Activated CD4-positive, alpha-beta T cell treated with anti-CD3 and anti-CD28 coated beads for 24 hours (primary cell): ENCODE measurements at regions not wholly inside any gene's neighbourhood (a gene's known extent, or its start where the extent isn't known, plus 50 kb on each side); places are given as distances from the start of the nearest gene placed in this dataset.
"Not testable (repeated sequence)": the region's sequence is repeated elsewhere in the genome, so short reads cannot be mapped to it uniquely, and the experiment has no call there.

Experiments
- DNase-seq, 2 donors: peaks; one replicate each; pipeline ENCODE4 v3.0.0-alpha.2; 2020; ENCODE audit warnings: low read depth in 2 of 2

GRCh38 chrX:22800360-22800759 is 199.4 kb upstream of the DDX53 start:
- no peak for DNase-seq

GRCh38 chrX:22800806-22801205 is 199.0 kb upstream of the DDX53 start:
- no peak for DNase-seq

GRCh38 chrX:22803353-22803752 is 196.4 kb upstream of the DDX53 start:
- no peak for DNase-seq

GRCh38 chrX:22810876-22811275 is 188.9 kb upstream of the DDX53 start:
- no peak for DNase-seq

- DNase-seq: no peak
Measured at GRCh38 chrX:22818061-22818460, 181.7 kb upstream of the DDX53 start.

- no peak for DNase-seq
Measured at GRCh38 chrX:22855693-22856092, 144.1 kb upstream of the DDX53 start.

GRCh38 chrX:22859642-22860041 is 140.1 kb upstream of the DDX53 start:
- no peak for DNase-seq

- DNase-seq: not testable (repeated sequence)
Measured at GRCh38 chrX:22866801-22867200, 133.0 kb upstream of the DDX53 start.

GRCh38 chrX:22882543-22882942 is 117.2 kb upstream of the DDX53 start:
- no peak for DNase-seq

GRCh38 chrX:22889819-22890218 is 109.9 kb upstream of the DDX53 start:
- DNase-seq: no peak

GRCh38 chrX:22912616-22913015 is 87.1 kb upstream of the DDX53 start:
- no peak for DNase-seq

GRCh38 chrX:22922961-22923360 is 76.8 kb upstream of the DDX53 start:
- DNase-seq: no peak

GRCh38 chrX:22934640-22935039 is 65.1 kb upstream of the DDX53 start:
- no peak for DNase-seq

- no peak for DNase-seq
Measured at GRCh38 chrX:22944945-22945344, 54.8 kb upstream of the DDX53 start.
